ENCODE measurements at regions not wholly inside any gene's neighbourhood (a gene's known extent, or its start where the extent isn't known, plus 50 kb on each side); places are given as distances from the start of the nearest gene placed in this dataset.
A peak's percentile ranks its signal among the peaks of the same experiment; 100 is the strongest.

DNA sequence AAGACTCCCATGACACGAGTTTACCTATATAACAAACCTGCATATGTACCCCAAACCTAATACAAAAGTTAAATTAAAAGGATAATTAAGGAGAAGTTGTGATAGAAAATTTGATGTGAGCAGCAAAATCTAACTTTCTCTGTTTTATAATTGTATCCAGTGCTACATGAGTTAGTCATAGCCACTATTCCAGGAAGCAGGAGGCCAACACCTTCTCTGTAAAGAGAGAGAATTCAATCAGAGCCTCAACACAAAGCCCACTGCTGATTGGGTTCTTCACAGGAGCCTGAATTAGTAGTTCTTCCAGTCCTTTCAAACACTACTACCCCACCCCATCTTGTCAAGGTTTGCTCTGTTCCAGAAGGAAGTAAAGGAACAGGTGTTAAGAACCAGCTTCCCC, 84.2 kb downstream of the BLID start:
- Mint-ChIP-seq H3K27me3 (peaks cover 8% of the 10 kb centered on the region), H3K4me3 (no peak overlapping the region), H3K4me1 (no peaks in the 10 kb centered on the region), H3K27ac (no peak overlapping the region), H3K9me3 (peaks cover 0 to 7% of the 10 kb centered on the region in 2 donors)
- ATAC-seq, result no peak
- DNase-seq, result no peak

- peaks cover 8% of the 10 kb centered on the region for H3K27me3 Mint-ChIP-seq
- no peak for DNase-seq
- H3K27ac Mint-ChIP-seq, result no peak overlapping the region
- H3K4me3 Mint-ChIP-seq, result no peak overlapping the region
- ATAC-seq, result no peak
- peaks cover 0 to 7% of the 10 kb centered on the region in 2 donors for H3K9me3 Mint-ChIP-seq
- H3K4me1 Mint-ChIP-seq, result no peaks in the 10 kb centered on the region
These were observed 85.7 kb downstream of the BLID start for GRCh38 chr11:122030286-122030685.

GRCh38 chr11:122028545-122028944, 87.5 kb downstream of the BLID start:
- peaks cover 8% of the 10 kb centered on the region for H3K27me3 Mint-ChIP-seq
- H3K27ac Mint-ChIP-seq, result no peak overlapping the region

DNA sequence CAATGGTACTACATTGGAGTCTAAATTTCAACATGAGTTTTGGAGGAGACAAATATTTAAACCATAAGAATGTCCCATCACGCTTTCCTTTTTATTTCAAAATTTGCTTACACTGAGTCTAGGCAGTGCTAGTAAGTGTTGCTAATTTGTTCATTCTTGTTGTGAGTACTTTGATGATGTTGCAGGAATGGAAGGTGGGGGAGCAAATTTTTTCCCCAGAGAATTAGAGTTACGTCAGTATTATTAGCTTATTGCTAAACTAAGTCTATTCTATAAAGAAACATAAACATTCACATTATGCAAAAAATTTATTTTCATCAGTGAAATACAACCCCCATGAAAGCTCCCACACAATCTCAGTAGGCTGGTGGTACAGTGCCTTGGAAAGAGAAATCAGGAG, 88.0 kb downstream of the BLID start:
- peaks cover 5% of the 10 kb centered on the region for H3K27me3 Mint-ChIP-seq
- no peak overlapping the region for H3K4me3 Mint-ChIP-seq
- H3K4me1 Mint-ChIP-seq, result no peaks in the 10 kb centered on the region
- no peak overlapping the region for H3K27ac Mint-ChIP-seq
- no peak for DNase-seq
- no peak for ATAC-seq
- peaks cover 0 to 5% of the 10 kb centered on the region in 2 donors for H3K9me3 Mint-ChIP-seq

More at GRCh38 chr11:122028545-122028944, 87.5 kb downstream of the BLID start:
- no peak overlapping the region for H3K4me3 Mint-ChIP-seq
- no peaks in the 10 kb centered on the region for H3K4me1 Mint-ChIP-seq
- ATAC-seq (no peak), DNase-seq (no peak)
- peaks cover 0 to 7% of the 10 kb centered on the region in 2 donors for H3K9me3 Mint-ChIP-seq

- H3K27ac Mint-ChIP-seq, result no peak overlapping the region
- H3K9me3 Mint-ChIP-seq, result no peaks in the 10 kb centered on the region
- ATAC-seq (no peak), DNase-seq (no peak)
- H3K4me1 Mint-ChIP-seq, result no peaks in the 10 kb centered on the region
- no peak overlapping the region for H3K4me3 Mint-ChIP-seq
- no peaks in the 10 kb centered on the region for H3K27me3 Mint-ChIP-seq
These were observed 90.3 kb downstream of the BLID start for GRCh38 chr11:122025757-122026156.

GRCh38 chr11:122024278-122024677, 91.7 kb downstream of the BLID start:
- Mint-ChIP-seq H3K4me3 (no peak overlapping the region), H3K4me1 (no peaks in the 10 kb centered on the region)
- ATAC-seq, result no peak

DNA sequence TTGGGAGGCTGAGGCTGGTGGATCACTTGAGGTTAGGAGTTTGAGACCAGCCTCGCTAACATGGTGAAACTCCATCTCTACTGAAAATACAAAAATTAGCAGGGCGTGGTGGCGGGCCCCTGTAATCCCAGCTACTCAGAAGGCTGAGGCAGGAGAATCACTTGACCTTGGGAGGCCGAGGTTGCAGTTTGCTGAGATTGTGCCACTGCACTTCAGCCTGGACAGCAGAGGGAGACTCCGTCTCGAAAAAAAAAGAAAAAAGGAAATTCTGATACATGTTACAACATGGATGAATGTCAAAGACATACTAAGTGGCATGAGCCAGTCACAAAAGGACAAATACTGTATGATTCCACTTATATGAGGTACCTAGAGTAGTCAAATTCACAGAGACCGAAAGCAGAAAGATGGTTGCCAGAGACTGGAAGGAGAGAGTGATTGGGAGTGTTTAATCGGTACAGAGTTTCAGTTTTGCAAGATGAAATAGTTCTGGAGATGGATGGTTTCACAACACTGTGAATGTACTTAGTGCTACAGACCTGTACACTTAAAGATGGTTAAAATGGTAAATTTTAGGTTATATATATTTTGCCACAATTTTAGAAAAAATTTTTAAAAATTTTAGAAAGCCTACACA, 92.3 kb downstream of the BLID start:
- Mint-ChIP-seq H3K27me3 (no peaks in the 10 kb centered on the region), H3K4me1 (no peaks in the 10 kb centered on the region), H3K27ac (no peak overlapping the region), H3K4me3 (no peak overlapping the region), H3K9me3 (no peaks in the 10 kb centered on the region)
- DNase-seq (no peak), ATAC-seq (no peak)

More at GRCh38 chr11:122024278-122024677, 91.7 kb downstream of the BLID start:
- Mint-ChIP-seq H3K27me3 (no peaks in the 10 kb centered on the region), H3K27ac (no peak overlapping the region), H3K9me3 (no peaks in the 10 kb centered on the region)
- DNase-seq, result no peak

- no peak for ATAC-seq
- peak overlapping the region in 1 of 2 donors; percentile 5 for H3K27ac Mint-ChIP-seq
- no peaks in the 10 kb centered on the region for H3K27me3 Mint-ChIP-seq
- H3K4me1 Mint-ChIP-seq, result no peaks in the 10 kb centered on the region
- H3K4me3 Mint-ChIP-seq, result no peak overlapping the region
- no peak for DNase-seq
- H3K9me3 Mint-ChIP-seq, result no peaks in the 10 kb centered on the region
These were observed 93.4 kb downstream of the BLID start for GRCh38 chr11:122022646-122023045.

DNA sequence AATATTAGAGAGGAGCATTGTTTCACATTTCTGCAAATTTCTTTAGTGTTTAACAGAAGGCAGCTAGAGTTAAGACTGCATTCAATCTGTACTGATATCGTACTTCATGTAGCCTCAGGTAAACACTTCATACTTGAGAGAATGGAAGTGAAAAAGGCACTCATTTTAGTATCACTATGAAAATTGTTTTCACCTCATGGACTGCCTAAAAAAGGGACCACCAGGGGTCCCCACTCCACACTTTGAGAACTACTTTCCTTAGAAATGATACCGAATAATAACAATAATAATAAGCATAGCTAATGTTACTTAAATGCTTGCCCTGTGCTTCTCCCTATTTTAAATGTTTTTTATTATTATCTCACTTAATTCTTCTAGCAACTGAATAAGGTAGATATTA, 95.1 kb downstream of the BLID start:
- Mint-ChIP-seq H3K27ac (no peak overlapping the region), H3K4me3 (no peak overlapping the region), H3K4me1 (no peaks in the 10 kb centered on the region), H3K9me3 (no peaks in the 10 kb centered on the region), H3K27me3 (no peaks in the 10 kb centered on the region)
- DNase-seq (no peak), ATAC-seq (no peak)

DNA sequence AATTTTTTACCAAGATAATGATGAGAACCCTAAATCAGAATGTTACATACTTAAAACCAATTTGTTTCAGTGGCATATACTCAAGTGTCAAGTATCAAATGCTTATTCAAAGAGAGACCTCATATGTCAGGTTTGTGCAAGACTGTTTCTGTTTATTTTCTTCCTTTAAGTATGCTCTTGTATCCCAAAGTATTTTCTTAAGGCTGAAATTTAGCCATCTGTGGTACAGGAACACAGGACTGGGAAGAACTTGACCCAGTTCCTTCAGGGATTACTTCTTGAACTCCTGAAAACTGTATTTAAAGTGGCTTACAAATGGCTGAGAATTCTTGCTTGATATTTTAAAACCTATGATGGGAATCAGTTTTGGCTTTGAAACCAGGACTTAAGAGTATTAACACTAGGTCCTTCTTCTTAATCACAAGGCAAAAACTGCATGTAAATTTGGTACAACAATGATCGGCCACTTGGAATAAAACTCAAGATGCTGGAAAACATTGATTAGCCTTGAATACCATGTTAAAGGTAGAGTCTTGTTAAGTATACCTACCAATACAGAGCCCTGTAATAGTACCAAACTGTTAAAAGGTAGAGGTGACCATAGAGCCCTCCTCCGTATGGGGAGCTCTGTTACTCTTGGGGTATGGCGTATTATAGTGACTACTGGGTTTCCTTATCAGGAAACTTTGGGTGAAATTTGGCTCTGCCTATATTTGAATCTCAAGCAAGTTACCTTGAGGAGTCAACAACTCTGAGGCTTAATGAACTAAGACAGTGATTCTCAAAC, 95.9 kb downstream of the BLID start:
- Mint-ChIP-seq H3K4me3 (no peak overlapping the region), H3K27me3 (no peaks in the 10 kb centered on the region), H3K27ac (no peak overlapping the region), H3K9me3 (no peaks in the 10 kb centered on the region), H3K4me1 (no peaks in the 10 kb centered on the region)
- ATAC-seq (no peak), DNase-seq (no peak)

DNA sequence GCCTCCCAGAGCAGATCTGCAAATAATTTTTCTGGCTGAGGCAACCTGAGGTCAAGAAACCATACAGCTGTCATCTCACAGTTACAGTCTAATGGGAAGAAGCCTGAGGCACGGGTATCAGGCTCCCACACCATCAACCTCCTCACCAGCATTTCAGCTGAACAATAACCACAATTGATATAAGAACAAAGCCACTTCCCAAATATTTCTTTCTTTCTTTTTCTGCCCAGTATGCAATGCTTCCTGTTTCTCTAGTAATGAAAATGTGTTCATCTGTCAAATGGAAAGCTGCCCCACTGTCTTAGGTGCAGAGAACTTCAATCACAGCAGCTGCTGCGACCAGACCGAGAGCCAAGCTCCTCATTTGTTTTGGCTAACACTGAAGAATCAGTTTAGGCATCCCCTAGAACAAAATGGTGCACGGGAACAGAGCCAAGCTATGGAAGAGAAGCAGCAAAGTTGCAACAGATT, 108.4 kb downstream of the BLID start:
- DNase-seq, result no peak
- no peaks in the 10 kb centered on the region for H3K4me1 Mint-ChIP-seq
- ATAC-seq, result no peak
- peaks cover 8% of the 10 kb centered on the region for H3K27me3 Mint-ChIP-seq
- H3K9me3 Mint-ChIP-seq, result no peaks in the 10 kb centered on the region
- no peak overlapping the region for H3K27ac Mint-ChIP-seq
- H3K4me3 Mint-ChIP-seq, result no peak overlapping the region

DNA sequence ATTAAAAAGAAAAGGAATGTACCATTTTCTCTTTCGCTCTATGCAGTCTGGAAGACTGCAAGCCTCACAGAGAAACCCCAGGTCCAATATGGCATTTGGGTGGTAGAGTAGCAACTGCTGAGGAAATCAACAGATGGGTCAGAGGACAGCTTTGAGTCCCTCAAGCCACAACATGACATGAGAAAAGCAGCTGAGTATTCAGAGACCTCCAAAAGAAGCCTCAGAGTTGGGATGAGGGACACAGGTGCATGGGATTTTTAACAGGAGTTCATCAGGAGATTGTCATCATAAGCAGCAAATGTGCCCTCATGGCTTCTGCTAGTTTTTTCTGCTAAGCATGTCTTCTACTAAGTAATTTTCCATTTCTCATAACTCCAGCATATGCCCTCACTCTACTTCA, 111.6 kb downstream of the BLID start:
- Mint-ChIP-seq H3K9me3 (no peaks in the 10 kb centered on the region), H3K4me1 (no peaks in the 10 kb centered on the region), H3K27me3 (peaks cover 8% of the 10 kb centered on the region), H3K27ac (no peak overlapping the region), H3K4me3 (no peak overlapping the region)
- no peak for DNase-seq
- ATAC-seq, result no peak

DNA sequence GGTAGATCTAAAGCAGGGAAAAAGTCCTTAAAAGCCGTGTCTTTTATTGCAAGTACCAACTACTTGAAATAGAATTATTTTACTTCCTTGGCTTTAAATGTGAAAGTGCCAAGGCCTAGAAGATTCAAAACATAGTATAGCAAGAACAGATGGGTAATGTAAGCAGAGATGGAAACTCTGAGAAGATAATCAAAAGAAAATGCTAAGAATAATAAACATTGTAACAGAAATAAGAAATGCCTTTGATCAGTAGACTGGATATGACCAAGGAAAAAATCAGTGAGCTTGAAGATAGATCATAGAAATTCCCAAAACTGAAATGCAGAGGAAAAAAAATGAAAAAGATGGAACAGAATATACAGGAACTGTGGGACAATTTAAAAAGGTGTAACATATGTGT, 113.1 kb downstream of the BLID start:
- no peaks in the 10 kb centered on the region for H3K9me3 Mint-ChIP-seq
- no peaks in the 10 kb centered on the region for H3K4me1 Mint-ChIP-seq
- H3K27me3 Mint-ChIP-seq, result peaks cover 8% of the 10 kb centered on the region
- ATAC-seq, result no peak
- no peak for DNase-seq
- no peak overlapping the region for H3K27ac Mint-ChIP-seq
- no peak overlapping the region for H3K4me3 Mint-ChIP-seq

DNA sequence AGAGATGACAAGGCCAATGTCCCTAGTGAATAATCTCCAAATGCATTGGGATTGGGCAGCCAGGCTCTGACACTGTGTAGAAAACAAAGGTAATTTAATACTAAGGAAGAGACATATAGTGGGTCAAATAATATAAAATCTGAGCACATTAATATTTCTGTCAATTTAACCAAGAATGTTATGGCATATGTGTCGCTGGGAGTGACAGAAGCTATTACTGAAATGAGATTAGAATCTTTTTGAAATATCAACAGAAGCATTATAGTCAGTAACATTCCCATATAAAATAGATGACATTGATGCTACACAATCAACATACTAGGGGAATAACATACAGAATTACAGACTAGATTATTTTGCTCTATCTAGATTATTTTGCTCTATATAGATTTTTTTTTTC, 114.0 kb downstream of the BLID start:
- no peak overlapping the region for H3K4me3 Mint-ChIP-seq
- ATAC-seq, result no peak
- H3K27me3 Mint-ChIP-seq, result peaks cover 8% of the 10 kb centered on the region
- H3K9me3 Mint-ChIP-seq, result no peaks in the 10 kb centered on the region
- no peak overlapping the region for H3K27ac Mint-ChIP-seq
- no peaks in the 10 kb centered on the region for H3K4me1 Mint-ChIP-seq
- no peak for DNase-seq

GRCh38 chr11:121999651-122000050, 116.4 kb downstream of the BLID start:
- DNase-seq (no peak), ATAC-seq (no peak)
- Mint-ChIP-seq H3K9me3 (peaks cover under 1% of the 10 kb centered on the region in 2 donors), H3K27me3 (peaks cover 8% of the 10 kb centered on the region), H3K4me3 (no peak overlapping the region), H3K27ac (no peak overlapping the region), H3K4me1 (no peaks in the 10 kb centered on the region)

DNA sequence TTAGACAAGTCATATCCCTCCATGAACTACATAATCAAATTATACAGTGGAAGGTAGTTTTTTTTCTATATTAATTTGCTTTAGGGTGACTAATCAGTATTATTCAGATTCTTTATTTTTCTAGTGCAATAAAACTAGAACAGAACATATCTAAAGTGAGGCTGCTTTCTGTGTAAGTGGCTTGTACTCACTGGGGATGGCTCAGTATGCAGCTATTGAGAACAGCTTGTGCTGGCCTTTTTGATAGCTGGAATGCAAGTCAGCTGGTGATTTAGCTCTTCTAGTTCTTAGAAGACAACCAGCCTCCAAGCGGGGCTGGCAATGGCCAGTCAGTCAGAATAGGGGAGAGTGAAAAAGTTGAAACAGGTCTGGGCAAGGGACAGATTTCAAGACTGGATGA, 119.4 kb downstream of the BLID start:
- Mint-ChIP-seq H3K9me3 (peaks cover 7 to 9% of the 10 kb centered on the region in 2 donors), H3K27ac (no peak overlapping the region), H3K4me3 (no peak overlapping the region), H3K27me3 (no peaks in the 10 kb centered on the region), H3K4me1 (no peaks in the 10 kb centered on the region)
- ATAC-seq (no peak), DNase-seq (no peak)
